HEK293 (cell line): ENCODE measurements at regions not wholly inside any gene's neighbourhood (a gene's known extent, or its start where the extent isn't known, plus 50 kb on each side); places are given as distances from the start of the nearest gene placed in this dataset.

Experiments used
- CTCF ChIA-PET: fragments of 350-600 bp; formaldehyde crosslinking; extraction: SDS; loops from one replicate; lab custom pipeline; 2021; ENCODE audit warnings: antibody characterized with exemption; lab: Yijun Ruan, JAX
- POLR2A ChIA-PET: fragments of 300-600 bp; formaldehyde crosslinking; extraction: SDS; loops from one replicate; lab custom pipeline; 2020; ENCODE audit warnings: antibody characterized with exemption, inconsistent platforms; lab: Yijun Ruan, JAX
- H3K27ac ChIP-seq: fragments of 200-500 bp; sonication (Bioruptor generic); 2 replicates; pipeline ENCODE4 v1.5.1; 2014; ENCODE audit warnings: low read depth, low read length, control low read depth, inconsistent platforms; ENCODE audit errors: extremely low read depth
- H3K36me3 ChIP-seq, 2 experiments: fragments of 200-500 bp in 1 of 2; sonication (Bioruptor generic) in 1 of 2; 1 replicate in 1 of 2; 2 replicates in 1 of 2; pipeline ENCODE4 v1.5.1; 2014 to 2017; ENCODE audit warnings: inconsistent platforms in 2 of 2, low read length in 2 of 2; ENCODE audit not compliant: control insufficient read depth in 2 of 2, insufficient read depth in 1 of 2
- H3K4me1 ChIP-seq: fragments of 200-500 bp; sonication (Bioruptor generic); 2 replicates; pipeline ENCODE4 v1.5.1; 2014; ENCODE audit warnings: mild to moderate bottlenecking, low read length, inconsistent platforms; ENCODE audit not compliant: control insufficient read depth, insufficient read depth
- H3K4me3 ChIP-seq: 2 replicates; pipeline ENCODE4 v1.5.1; 2011; ENCODE audit warnings: low read depth, mild to moderate bottlenecking, control low read depth, low read length, moderate library complexity
- H3K9me3 ChIP-seq: fragments of 200-500 bp; sonication (Bioruptor generic); 2 replicates; pipeline ENCODE4 v1.5.1; 2014; ENCODE audit warnings: low read depth, low read length, inconsistent platforms; ENCODE audit not compliant: control insufficient read depth, insufficient read depth
- FEZF1 ChIP-seq: fragments of 450-650 bp; formaldehyde crosslinking; IDR thresholded peaks from 2 replicates; pipeline ENCODE4 v1.5.1; 2016; ENCODE audit warnings: missing biosample characterization, missing genetic modification characterization
- GLI2 ChIP-seq: fragments of 450-650 bp; formaldehyde crosslinking; IDR thresholded peaks from 2 replicates; pipeline ENCODE4; 2017; ENCODE audit warnings: missing biosample characterization, missing genetic modification characterization, low read depth, borderline replicate concordance
- OVOL3 ChIP-seq: fragments of 450-650 bp; formaldehyde crosslinking; IDR thresholded peaks from 2 replicates; pipeline ENCODE4 v1.5.1; 2016; ENCODE audit warnings: missing biosample characterization, missing genetic modification characterization
- PRDM1 ChIP-seq: fragments of 450-650 bp; formaldehyde crosslinking; IDR thresholded peaks from 2 replicates; pipeline ENCODE4; 2016; ENCODE audit warnings: missing biosample characterization, missing genetic modification characterization
- ZNF2 ChIP-seq: fragments of 450-650 bp; formaldehyde crosslinking; IDR thresholded peaks from 2 replicates; pipeline ENCODE4 v1.5.1; 2016; ENCODE audit warnings: missing biosample characterization, missing genetic modification characterization
- ZNF214 ChIP-seq: fragments of 450-650 bp; formaldehyde crosslinking; IDR thresholded peaks from 2 replicates; pipeline ENCODE4 v1.5.1; 2017; ENCODE audit warnings: missing biosample characterization, mild to moderate bottlenecking, missing genetic modification characterization, borderline replicate concordance
- ZNF311 ChIP-seq: fragments of 450-650 bp; formaldehyde crosslinking; IDR thresholded peaks from 2 replicates; pipeline ENCODE4 v1.5.1; 2017; ENCODE audit warnings: missing biosample characterization, missing genetic modification characterization, borderline replicate concordance
- ZNF416 ChIP-seq: fragments of 450-650 bp; formaldehyde crosslinking; IDR thresholded peaks from 2 replicates; pipeline ENCODE4 v1.5.1; 2016; ENCODE audit warnings: missing biosample characterization, missing genetic modification characterization
- ZNF548 ChIP-seq: fragments of 450-650 bp; formaldehyde crosslinking; IDR thresholded peaks from 2 replicates; pipeline ENCODE4 v1.5.1; 2016; ENCODE audit warnings: missing biosample characterization, missing genetic modification characterization
- ZNF571 ChIP-seq: fragments of 450-650 bp; formaldehyde crosslinking; IDR thresholded peaks from 2 replicates; pipeline ENCODE4 v1.5.0; 2017; ENCODE audit warnings: missing biosample characterization, missing genetic modification characterization
- ZNF629 ChIP-seq: fragments of 450-650 bp; formaldehyde crosslinking; IDR thresholded peaks from 2 replicates; pipeline ENCODE4 v1.5.1; 2017; ENCODE audit warnings: missing biosample characterization, missing genetic modification characterization
- ZNF660 ChIP-seq: fragments of 450-650 bp; IDR thresholded peaks from 2 replicates; pipeline ENCODE4 v1.5.1; 2018; ENCODE audit warnings: missing biosample characterization, mild to moderate bottlenecking, missing genetic modification characterization
- ZNF664 ChIP-seq: fragments of 450-650 bp; formaldehyde crosslinking; IDR thresholded peaks from 2 replicates; pipeline ENCODE4 v1.5.1; 2016; ENCODE audit warnings: missing biosample characterization, missing genetic modification characterization
- ZNF670 ChIP-seq: fragments of 450-650 bp; formaldehyde crosslinking; IDR thresholded peaks from 2 replicates; pipeline ENCODE4 v1.5.1; 2016; ENCODE audit warnings: missing biosample characterization, missing genetic modification characterization, low read depth
- ZSCAN16 ChIP-seq: fragments of 450-650 bp; formaldehyde crosslinking; IDR thresholded peaks from 2 replicates; pipeline ENCODE4 v1.5.1; 2016; ENCODE audit warnings: missing biosample characterization, missing genetic modification characterization
- TF ChIP-seq, protein P1 (sequence below): fragments of 450-650 bp; formaldehyde crosslinking; IDR thresholded peaks from 2 replicates; pipeline ENCODE4 v1.5.1; 2016; ENCODE audit warnings: missing biosample characterization, missing genetic modification characterization
- TF ChIP-seq, protein P2 (sequence below): fragments of 450-650 bp; formaldehyde crosslinking; IDR thresholded peaks from 2 replicates; pipeline ENCODE4 v1.5.1; 2016; ENCODE audit warnings: missing biosample characterization, missing genetic modification characterization, low read depth
- TF ChIP-seq, protein P3 (sequence below): fragments of 450-650 bp; formaldehyde crosslinking; IDR thresholded peaks from 2 replicates; pipeline ENCODE4 v1.5.1; 2016; ENCODE audit warnings: missing biosample characterization, missing genetic modification characterization
- TF ChIP-seq, protein P4 (sequence below): fragments of 450-650 bp; formaldehyde crosslinking; IDR thresholded peaks from 2 replicates; pipeline ENCODE4 v1.5.0; 2017; ENCODE audit warnings: missing biosample characterization, missing genetic modification characterization, borderline replicate concordance
- TF ChIP-seq, protein P5 (sequence below): fragments of 450-650 bp; formaldehyde crosslinking; IDR thresholded peaks from 2 replicates; pipeline ENCODE4 v1.5.1; 2016; ENCODE audit warnings: missing biosample characterization, missing genetic modification characterization

DNA sequence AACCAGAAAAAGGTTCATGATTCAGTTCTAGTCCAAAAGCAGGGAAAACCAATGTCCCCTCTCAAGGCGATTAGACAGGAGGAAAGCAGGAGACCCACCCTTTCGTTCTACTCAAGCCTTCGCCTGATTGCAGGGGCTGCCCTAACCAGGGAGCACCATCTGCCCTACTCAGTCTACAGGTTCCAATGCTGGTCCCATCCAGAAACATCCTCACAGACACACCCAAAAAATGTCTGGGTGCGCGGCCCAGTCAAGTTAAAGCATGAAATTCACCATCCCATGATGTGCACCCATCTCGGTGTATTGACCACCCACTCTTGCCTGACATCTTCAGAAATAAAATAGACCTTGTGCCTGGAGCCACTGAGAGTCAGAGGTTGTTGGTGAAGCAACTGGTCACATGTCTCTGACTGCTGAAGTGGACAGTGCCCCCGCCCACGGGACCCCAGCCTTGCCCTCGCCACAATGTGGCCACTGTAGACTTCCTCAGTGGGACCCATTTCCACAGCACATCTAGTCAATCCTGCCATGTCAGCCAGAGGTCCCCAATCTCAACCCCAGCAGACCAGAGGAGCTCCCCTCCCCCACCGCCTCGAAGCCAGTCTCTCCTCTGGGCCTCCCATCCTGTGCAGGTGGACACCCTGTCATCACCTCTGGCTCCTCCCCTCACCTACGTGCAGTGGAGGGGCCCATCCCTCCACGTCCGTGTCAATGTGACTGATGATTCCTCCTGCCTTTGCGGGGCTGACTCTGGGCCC, 116.3 kb upstream of the PPP2R2D start (continued):
- TF ChIP-seq, protein P1, sequence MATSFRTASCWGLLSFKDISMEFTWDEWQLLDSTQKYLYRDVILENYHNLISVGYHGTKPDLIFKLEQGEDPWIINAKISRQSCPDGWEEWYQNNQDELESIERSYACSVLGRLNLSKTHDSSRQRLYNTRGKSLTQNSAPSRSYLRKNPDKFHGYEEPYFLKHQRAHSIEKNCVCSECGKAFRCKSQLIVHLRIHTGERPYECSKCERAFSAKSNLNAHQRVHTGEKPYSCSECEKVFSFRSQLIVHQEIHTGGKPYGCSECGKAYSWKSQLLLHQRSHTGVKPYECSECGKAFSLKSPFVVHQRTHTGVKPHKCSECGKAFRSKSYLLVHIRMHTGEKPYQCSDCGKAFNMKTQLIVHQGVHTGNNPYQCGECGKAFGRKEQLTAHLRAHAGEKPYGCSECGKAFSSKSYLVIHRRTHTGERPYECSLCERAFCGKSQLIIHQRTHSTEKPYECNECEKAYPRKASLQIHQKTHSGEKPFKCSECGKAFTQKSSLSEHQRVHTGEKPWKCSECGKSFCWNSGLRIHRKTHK (tag by site-specific recombination), result no peak
- TF ChIP-seq, protein P2, sequence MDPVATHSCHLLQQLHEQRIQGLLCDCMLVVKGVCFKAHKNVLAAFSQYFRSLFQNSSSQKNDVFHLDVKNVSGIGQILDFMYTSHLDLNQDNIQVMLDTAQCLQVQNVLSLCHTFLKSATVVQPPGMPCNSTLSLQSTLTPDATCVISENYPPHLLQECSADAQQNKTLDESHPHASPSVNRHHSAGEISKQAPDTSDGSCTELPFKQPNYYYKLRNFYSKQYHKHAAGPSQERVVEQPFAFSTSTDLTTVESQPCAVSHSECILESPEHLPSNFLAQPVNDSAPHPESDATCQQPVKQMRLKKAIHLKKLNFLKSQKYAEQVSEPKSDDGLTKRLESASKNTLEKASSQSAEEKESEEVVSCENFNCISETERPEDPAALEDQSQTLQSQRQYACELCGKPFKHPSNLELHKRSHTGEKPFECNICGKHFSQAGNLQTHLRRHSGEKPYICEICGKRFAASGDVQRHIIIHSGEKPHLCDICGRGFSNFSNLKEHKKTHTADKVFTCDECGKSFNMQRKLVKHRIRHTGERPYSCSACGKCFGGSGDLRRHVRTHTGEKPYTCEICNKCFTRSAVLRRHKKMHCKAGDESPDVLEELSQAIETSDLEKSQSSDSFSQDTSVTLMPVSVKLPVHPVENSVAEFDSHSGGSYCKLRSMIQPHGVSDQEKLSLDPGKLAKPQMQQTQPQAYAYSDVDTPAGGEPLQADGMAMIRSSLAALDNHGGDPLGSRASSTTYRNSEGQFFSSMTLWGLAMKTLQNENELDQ (tag by site-specific recombination), result no peak

DNA sequence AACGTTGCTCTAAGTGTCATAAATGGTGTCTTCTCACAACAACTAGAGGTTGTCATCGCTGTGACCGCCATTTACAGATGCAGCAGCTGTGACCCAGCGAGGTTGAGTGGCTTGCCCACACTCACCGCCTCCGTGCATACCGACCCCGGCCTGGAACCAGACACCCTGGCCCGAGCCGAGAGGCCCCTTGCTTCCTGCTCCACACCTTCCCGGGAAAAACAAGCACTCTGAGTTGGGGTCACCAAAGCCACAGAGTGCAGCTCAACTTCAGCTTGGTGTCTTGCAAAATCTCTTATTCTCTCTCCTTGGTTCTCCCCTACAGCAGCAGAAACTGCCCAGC, 115.7 kb upstream of the PPP2R2D start:
- Histone ChIP-seq H3K36me3 (no peaks in the 10 kb centered on the region), H3K27ac (no peak overlapping the region), H3K4me3 (no peak overlapping the region), H3K9me3 (no peaks in the 10 kb centered on the region), H3K4me1 (no peaks in the 10 kb centered on the region)
- POLR2A ChIA-PET, result no interaction called here
- no peak for TF ChIP-seq ZNF660 (tag by site-specific recombination)
- TF ChIP-seq OVOL3 (tag by site-specific recombination), result no peak
- TF ChIP-seq ZNF416, result no peak
- no peak for TF ChIP-seq ZNF548 (tag by site-specific recombination)
- TF ChIP-seq, protein P3, sequence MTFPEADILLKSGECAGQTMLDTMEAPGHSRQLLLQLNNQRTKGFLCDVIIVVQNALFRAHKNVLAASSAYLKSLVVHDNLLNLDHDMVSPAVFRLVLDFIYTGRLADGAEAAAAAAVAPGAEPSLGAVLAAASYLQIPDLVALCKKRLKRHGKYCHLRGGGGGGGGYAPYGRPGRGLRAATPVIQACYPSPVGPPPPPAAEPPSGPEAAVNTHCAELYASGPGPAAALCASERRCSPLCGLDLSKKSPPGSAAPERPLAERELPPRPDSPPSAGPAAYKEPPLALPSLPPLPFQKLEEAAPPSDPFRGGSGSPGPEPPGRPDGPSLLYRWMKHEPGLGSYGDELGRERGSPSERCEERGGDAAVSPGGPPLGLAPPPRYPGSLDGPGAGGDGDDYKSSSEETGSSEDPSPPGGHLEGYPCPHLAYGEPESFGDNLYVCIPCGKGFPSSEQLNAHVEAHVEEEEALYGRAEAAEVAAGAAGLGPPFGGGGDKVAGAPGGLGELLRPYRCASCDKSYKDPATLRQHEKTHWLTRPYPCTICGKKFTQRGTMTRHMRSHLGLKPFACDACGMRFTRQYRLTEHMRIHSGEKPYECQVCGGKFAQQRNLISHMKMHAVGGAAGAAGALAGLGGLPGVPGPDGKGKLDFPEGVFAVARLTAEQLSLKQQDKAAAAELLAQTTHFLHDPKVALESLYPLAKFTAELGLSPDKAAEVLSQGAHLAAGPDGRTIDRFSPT, result no peak
- TF ChIP-seq PRDM1 (tag by site-specific recombination), result no peak
- TF ChIP-seq ZNF571 (tag by site-specific recombination), result no peak
- no peak for TF ChIP-seq GLI2
- TF ChIP-seq ZNF311, result no peak
- no peak for TF ChIP-seq FEZF1 (tag by site-specific recombination)
- no peak for TF ChIP-seq ZSCAN16 (tag by site-specific recombination)
- TF ChIP-seq, protein P4, sequence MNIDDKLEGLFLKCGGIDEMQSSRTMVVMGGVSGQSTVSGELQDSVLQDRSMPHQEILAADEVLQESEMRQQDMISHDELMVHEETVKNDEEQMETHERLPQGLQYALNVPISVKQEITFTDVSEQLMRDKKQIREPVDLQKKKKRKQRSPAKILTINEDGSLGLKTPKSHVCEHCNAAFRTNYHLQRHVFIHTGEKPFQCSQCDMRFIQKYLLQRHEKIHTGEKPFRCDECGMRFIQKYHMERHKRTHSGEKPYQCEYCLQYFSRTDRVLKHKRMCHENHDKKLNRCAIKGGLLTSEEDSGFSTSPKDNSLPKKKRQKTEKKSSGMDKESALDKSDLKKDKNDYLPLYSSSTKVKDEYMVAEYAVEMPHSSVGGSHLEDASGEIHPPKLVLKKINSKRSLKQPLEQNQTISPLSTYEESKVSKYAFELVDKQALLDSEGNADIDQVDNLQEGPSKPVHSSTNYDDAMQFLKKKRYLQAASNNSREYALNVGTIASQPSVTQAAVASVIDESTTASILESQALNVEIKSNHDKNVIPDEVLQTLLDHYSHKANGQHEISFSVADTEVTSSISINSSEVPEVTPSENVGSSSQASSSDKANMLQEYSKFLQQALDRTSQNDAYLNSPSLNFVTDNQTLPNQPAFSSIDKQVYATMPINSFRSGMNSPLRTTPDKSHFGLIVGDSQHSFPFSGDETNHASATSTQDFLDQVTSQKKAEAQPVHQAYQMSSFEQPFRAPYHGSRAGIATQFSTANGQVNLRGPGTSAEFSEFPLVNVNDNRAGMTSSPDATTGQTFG, result no peak
- TF ChIP-seq, protein P5, sequence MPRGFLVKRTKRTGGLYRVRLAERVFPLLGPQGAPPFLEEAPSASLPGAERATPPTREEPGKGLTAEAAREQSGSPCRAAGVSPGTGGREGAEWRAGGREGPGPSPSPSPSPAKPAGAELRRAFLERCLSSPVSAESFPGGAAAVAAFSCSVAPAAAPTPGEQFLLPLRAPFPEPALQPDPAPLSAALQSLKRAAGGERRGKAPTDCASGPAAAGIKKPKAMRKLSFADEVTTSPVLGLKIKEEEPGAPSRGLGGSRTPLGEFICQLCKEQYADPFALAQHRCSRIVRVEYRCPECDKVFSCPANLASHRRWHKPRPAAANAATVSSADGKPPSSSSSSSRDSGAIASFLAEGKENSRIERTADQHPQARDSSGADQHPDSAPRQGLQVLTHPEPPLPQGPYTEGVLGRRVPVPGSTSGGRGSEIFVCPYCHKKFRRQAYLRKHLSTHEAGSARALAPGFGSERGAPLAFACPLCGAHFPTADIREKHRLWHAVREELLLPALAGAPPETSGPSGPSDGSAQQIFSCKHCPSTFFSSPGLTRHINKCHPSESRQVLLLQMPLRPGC (tag by site-specific recombination), result no peak
- TF ChIP-seq ZNF214, result no peak
- no peak for TF ChIP-seq ZNF629
- TF ChIP-seq ZNF670, result no peak
- no peak for TF ChIP-seq ZNF2
- TF ChIP-seq ZNF664, result no peak
- CTCF ChIA-PET, result no interaction called here
